ENCODE measurements at regions not wholly inside any gene's neighbourhood (a gene's known extent, or its start where the extent isn't known, plus 50 kb on each side); places are given as distances from the start of the nearest gene placed in this dataset.
"Not testable (repeated sequence)": the region's sequence is repeated elsewhere in the genome, so short reads cannot be mapped to it uniquely, and the experiment has no call there.

DNA sequence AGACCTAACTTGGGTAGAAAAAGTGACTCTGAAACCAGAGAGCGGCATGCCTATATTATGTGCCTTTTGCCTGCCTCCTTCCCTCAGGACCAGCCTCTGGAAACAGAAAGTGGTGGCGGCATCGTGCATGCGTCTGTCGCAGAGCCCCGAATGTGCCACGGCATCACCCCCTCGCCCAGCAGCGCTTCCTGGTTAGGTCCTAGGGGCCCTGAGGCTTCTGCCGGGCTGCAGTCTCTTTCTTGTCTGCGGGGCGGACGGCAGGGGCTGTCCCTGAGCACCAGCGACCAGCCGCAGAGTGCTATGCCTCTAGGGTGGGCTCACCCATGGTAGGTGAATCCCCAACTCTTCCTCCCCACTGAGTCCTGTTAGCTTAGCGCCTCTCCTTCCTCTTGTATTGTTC, 68.7 kb downstream of the VSIG4 start:
- no peaks in the 10 kb centered on the region for H3K27me3 ChIP-seq
- H3K9me3 ChIP-seq, result no peaks in the 10 kb centered on the region
- TF ChIP-seq, protein P1, sequence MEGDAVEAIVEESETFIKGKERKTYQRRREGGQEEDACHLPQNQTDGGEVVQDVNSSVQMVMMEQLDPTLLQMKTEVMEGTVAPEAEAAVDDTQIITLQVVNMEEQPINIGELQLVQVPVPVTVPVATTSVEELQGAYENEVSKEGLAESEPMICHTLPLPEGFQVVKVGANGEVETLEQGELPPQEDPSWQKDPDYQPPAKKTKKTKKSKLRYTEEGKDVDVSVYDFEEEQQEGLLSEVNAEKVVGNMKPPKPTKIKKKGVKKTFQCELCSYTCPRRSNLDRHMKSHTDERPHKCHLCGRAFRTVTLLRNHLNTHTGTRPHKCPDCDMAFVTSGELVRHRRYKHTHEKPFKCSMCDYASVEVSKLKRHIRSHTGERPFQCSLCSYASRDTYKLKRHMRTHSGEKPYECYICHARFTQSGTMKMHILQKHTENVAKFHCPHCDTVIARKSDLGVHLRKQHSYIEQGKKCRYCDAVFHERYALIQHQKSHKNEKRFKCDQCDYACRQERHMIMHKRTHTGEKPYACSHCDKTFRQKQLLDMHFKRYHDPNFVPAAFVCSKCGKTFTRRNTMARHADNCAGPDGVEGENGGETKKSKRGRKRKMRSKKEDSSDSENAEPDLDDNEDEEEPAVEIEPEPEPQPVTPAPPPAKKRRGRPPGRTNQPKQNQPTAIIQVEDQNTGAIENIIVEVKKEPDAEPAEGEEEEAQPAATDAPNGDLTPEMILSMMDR (IDR thresholded peaks at IDR 0.05), result no peak
- H3K4me3 ChIP-seq (ENCODE audit: low read depth in 1 of 2, low read length in 1 of 2), result no peak overlapping the region
- no peaks in the 10 kb centered on the region for H3K36me3 ChIP-seq
- H3K27ac ChIP-seq, result no peak overlapping the region
- H3K4me1 ChIP-seq (ENCODE audit: control insufficient read depth in 1 of 2, insufficient read depth in 1 of 2, low read depth in 1 of 2, low read length in 1 of 2), result no peaks in the 10 kb centered on the region

GRCh38 chrX:65967159-65967558, 72.7 kb downstream of the VSIG4 start:
- H3K27me3 ChIP-seq; H3K4me1 ChIP-seq (ENCODE audit: control insufficient read depth in 1 of 2, insufficient read depth in 1 of 2, low read depth in 1 of 2, low read length in 1 of 2); H3K36me3 ChIP-seq; H3K9me3 ChIP-seq; H3K27ac ChIP-seq; H3K4me3 ChIP-seq (ENCODE audit: low read depth in 1 of 2, low read length in 1 of 2): not testable (repeated sequence)

GRCh38 chrX:65961714-65962113, 78.2 kb downstream of the VSIG4 start:
- no peaks in the 10 kb centered on the region for H3K36me3 ChIP-seq
- H3K4me1 ChIP-seq (ENCODE audit: control insufficient read depth in 1 of 2, insufficient read depth in 1 of 2, low read depth in 1 of 2, low read length in 1 of 2), result no peaks in the 10 kb centered on the region
- H3K27me3 ChIP-seq, result no peaks in the 10 kb centered on the region
- no peak overlapping the region for H3K27ac ChIP-seq
- TF ChIP-seq, protein P1 (IDR thresholded peaks at IDR 0.05), result no peak
- H3K9me3 ChIP-seq, result no peaks in the 10 kb centered on the region
- H3K4me3 ChIP-seq (ENCODE audit: low read depth in 1 of 2, low read length in 1 of 2), result no peak overlapping the region

DNA sequence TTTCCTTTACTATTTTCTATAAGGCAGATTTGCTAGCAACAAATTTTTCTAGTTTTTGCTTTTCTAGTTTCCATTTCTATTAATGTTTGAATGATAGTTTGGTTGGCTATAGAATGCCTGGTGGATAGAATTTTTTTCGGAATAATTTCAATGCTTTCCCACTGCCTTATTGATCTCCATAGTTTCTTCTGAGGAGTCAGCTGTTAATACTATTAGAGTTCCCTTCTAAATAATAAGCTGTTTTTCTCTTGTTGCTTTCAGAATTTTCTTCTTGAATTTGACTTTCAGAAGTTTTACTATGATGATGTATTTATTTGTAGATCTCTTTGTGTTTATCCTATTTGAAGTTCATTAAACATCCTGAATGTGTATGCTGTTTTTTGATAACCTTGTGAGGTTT, 91.8 kb downstream of the VSIG4 start:
- H3K36me3 ChIP-seq, result no peaks in the 10 kb centered on the region

GRCh38 chrX:65941775-65942174, 98.1 kb downstream of the VSIG4 start:
- Histone ChIP-seq H3K4me1 (ENCODE audit: control insufficient read depth in 1 of 2, insufficient read depth in 1 of 2, low read depth in 1 of 2, low read length in 1 of 2) (no peaks in the 10 kb centered on the region), H3K4me3 (ENCODE audit: low read depth in 1 of 2, low read length in 1 of 2) (no peak overlapping the region), H3K36me3 (no peaks in the 10 kb centered on the region), H3K27me3 (no peaks in the 10 kb centered on the region), H3K27ac (no peak overlapping the region), H3K9me3 (no peaks in the 10 kb centered on the region)
- TF ChIP-seq, protein P1 (IDR thresholded peaks at IDR 0.05), result no peak

More for the DNA sequence above, 91.8 kb downstream of the VSIG4 start:
- H3K9me3 ChIP-seq, result no peaks in the 10 kb centered on the region
- no peak overlapping the region for H3K4me3 ChIP-seq (ENCODE audit: low read depth in 1 of 2, low read length in 1 of 2)
- TF ChIP-seq, protein P1 (IDR thresholded peaks at IDR 0.05), result no peak
- H3K4me1 ChIP-seq (ENCODE audit: control insufficient read depth in 1 of 2, insufficient read depth in 1 of 2, low read depth in 1 of 2, low read length in 1 of 2), result no peaks in the 10 kb centered on the region
- H3K27me3 ChIP-seq, result no peaks in the 10 kb centered on the region
- no peak overlapping the region for H3K27ac ChIP-seq

- TF ChIP-seq, protein P1 (IDR thresholded peaks at IDR 0.05), result no peak
- Histone ChIP-seq H3K36me3 (no peaks in the 10 kb centered on the region), H3K27me3 (no peaks in the 10 kb centered on the region), H3K4me1 (ENCODE audit: control insufficient read depth in 1 of 2, insufficient read depth in 1 of 2, low read depth in 1 of 2, low read length in 1 of 2) (no peaks in the 10 kb centered on the region), H3K4me3 (ENCODE audit: low read depth in 1 of 2, low read length in 1 of 2) (no peak overlapping the region), H3K27ac (no peak overlapping the region), H3K9me3 (no peaks in the 10 kb centered on the region)
These were observed 106.7 kb downstream of the VSIG4 start for GRCh38 chrX:65933085-65933589.
